Keratinocyte (primary cell): ENCODE measurements at regions not wholly inside any gene's neighbourhood (a gene's known extent, or its start where the extent isn't known, plus 50 kb on each side); places are given as distances from the start of the nearest gene placed in this dataset.
A peak's percentile ranks its signal among the peaks of the same experiment; 100 is the strongest.
"Not testable (repeated sequence)": the region's sequence is repeated elsewhere in the genome, so short reads cannot be mapped to it uniquely, and the experiment has no call there.

ENCODE experiments used
- DNase-seq: peaks from one replicate; pipeline ENCODE4 v3.0.0-alpha.2; 2011; ENCODE audit warnings: low read depth, missing footprints, low spot score
- FAIRE-seq: peaks from 2 replicates; lab custom pipeline; 2011; peaks lifted over from hg19 to GRCh38; lab: Jason Lieb, UNC
- H2AFZ ChIP-seq: 2 replicates; pipeline ENCODE4 v1.6.0; 2012; ENCODE audit warnings: low read length, control low read depth, inconsistent platforms; ENCODE audit not compliant: control insufficient read depth
- H3K27ac ChIP-seq: 2 replicates; pipeline ENCODE4 v1.5.1; 2011; ENCODE audit warnings: low read length; ENCODE audit not compliant: control insufficient read depth, insufficient read depth
- H3K27me3 ChIP-seq: 3 replicates; pipeline ENCODE4 v1.6.0; 2011; ENCODE audit warnings: low read length; ENCODE audit not compliant: control insufficient read depth, insufficient read depth; ENCODE audit errors: extremely low read depth
- H3K36me3 ChIP-seq, 2 experiments: 2 replicates in 1 of 2; 3 replicates in 1 of 2; pipeline ENCODE4 v1.5.1; 2011; ENCODE audit warnings: low read length in 2 of 2, mild to moderate bottlenecking in 1 of 2; ENCODE audit not compliant: control insufficient read depth in 2 of 2, insufficient read depth in 2 of 2; ENCODE audit errors: extremely low read depth in 1 of 2
- H3K4me1 ChIP-seq: 3 replicates; pipeline ENCODE4 v1.5.1; 2011; ENCODE audit warnings: low read length; ENCODE audit not compliant: control insufficient read depth, insufficient read depth; ENCODE audit errors: extremely low read depth
- H3K4me2 ChIP-seq: 3 replicates; pipeline ENCODE4 v1.6.0; 2011; ENCODE audit warnings: low read depth, low read length; ENCODE audit not compliant: control insufficient read depth, insufficient read depth; ENCODE audit errors: extremely low read depth
- H3K4me3 ChIP-seq, 3 experiments: fragments of 200-600 bp in 1 of 3; sonication (generic) in 1 of 3; 2 replicates in 2 of 3; 3 replicates in 1 of 3; pipeline ENCODE4 v1.5.1; 2011 to 2016; ENCODE audit warnings: low read length in 3 of 3, mild to moderate bottlenecking in 3 of 3, control low read depth in 2 of 3, inconsistent platforms in 1 of 3, low read depth in 1 of 3, mixed read lengths in 1 of 3, mixed run types in 1 of 3, moderate library complexity in 1 of 3; ENCODE audit not compliant: control insufficient read depth in 2 of 3, insufficient read depth in 2 of 3; ENCODE audit errors: extremely low read depth in 1 of 3
- H3K79me2 ChIP-seq: 2 replicates; pipeline ENCODE4 v1.6.0; 2012; ENCODE audit warnings: low read length; ENCODE audit not compliant: control insufficient read depth, insufficient read depth
- H3K9ac ChIP-seq: 3 replicates; pipeline ENCODE4 v1.6.0; 2011; ENCODE audit warnings: low read length; ENCODE audit not compliant: control insufficient read depth, insufficient read depth; ENCODE audit errors: extremely low read depth
- H3K9me1 ChIP-seq: 3 replicates; pipeline ENCODE4 v1.6.0; 2011; ENCODE audit warnings: low read length; ENCODE audit not compliant: control insufficient read depth, insufficient read depth; ENCODE audit errors: extremely low read depth
- H3K9me3 ChIP-seq: 2 replicates; pipeline ENCODE4 v1.5.1; 2012; ENCODE audit warnings: low read depth, low read length; ENCODE audit not compliant: control insufficient read depth
- H4K20me1 ChIP-seq: 3 replicates; pipeline ENCODE4 v1.6.0; 2011; ENCODE audit warnings: low read length; ENCODE audit not compliant: control insufficient read depth, insufficient read depth; ENCODE audit errors: extremely low read depth
- CTCF ChIP-seq, 3 experiments: IDR thresholded peaks in 1 of 3; conservative IDR thresholded peaks in 1 of 3; optimal IDR thresholded peaks in 1 of 3; 2 replicates in 2 of 3; 3 replicates in 1 of 3; pipeline versions ENCODE3 to v1.5.1; 2011; ENCODE audit warnings: low read length in 3 of 3, mild to moderate bottlenecking in 3 of 3, moderate library complexity in 2 of 3, control low read depth in 1 of 3, inconsistent platforms in 1 of 3; ENCODE audit not compliant: insufficient read depth in 2 of 3; ENCODE audit errors: extremely low read depth in 1 of 3
- EZH2 ChIP-seq: IDR thresholded peaks from one replicate; pipeline ENCODE4 v1.6.1; 2012; ENCODE audit warnings: inconsistent platforms, mild to moderate bottlenecking, low read length, moderate library complexity
- dilution Hi-C: fragments of 300-500 bp; cut with MboI; formaldehyde crosslinking; loops from one replicate; pipeline ENCODE4 v1.7.0; 2020; ENCODE audit warnings: low sequenced_read_pairs; ENCODE audit not compliant: extremely low pct_ligation_motif_present

DNA sequence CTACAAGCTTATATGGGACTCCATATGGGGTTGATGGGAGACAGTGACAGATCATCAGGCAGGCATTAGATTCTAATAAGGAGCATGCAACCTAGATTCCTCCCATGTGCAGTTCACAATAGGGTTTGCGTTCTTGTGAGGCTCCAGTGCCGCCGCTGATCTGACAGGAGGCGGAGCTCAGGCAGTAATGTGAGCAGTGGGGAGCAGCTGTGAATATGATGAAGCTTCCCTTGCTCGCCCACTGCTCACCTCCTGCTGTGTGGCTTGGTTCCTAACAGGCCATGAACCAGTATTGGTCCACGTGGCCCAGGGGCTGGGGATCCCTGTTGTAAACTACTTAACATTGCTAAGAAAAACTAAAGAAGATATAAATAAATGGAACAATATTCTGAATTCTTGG, 378.4 kb downstream of the KCNRG start:
- dilution Hi-C loops: no loop called here
- Histone ChIP-seq H3K36me3 (no peaks in the 10 kb centered on the region), H4K20me1 (no peaks in the 10 kb centered on the region), H3K9me3 (no peaks in the 10 kb centered on the region), H3K27me3 (no peaks in the 10 kb centered on the region), H3K4me2 (no peak overlapping the region), H3K9me1 (no peaks in the 10 kb centered on the region), H3K9ac (no peak overlapping the region), H3K4me1 (peaks cover 10% of the 10 kb centered on the region), H3K27ac (no peak overlapping the region), H2AFZ (no peak overlapping the region), H3K79me2 (no peaks in the 10 kb centered on the region), H3K4me3 (no peak overlapping the region)
- DNase-seq: no peak
- no peak for FAIRE-seq
- TF ChIP-seq CTCF (optimal IDR thresholded peaks at IDR 0.05 in 1 of 3, IDR thresholded peaks at IDR 0.05 in 1 of 3, conservative IDR thresholded peaks at IDR 0.05 in 1 of 3; ENCODE audit: extremely low read depth in 1 of 3, insufficient read depth in 2 of 3, low read length in 3 of 3) (no peak), EZH2 (no peak)

- H3K27me3 ChIP-seq: no peaks in the 10 kb centered on the region
- no peaks in the 10 kb centered on the region for H3K9me3 ChIP-seq
- H3K4me2 ChIP-seq: peak overlapping the region; percentile 29
- peak; percentile 92 for FAIRE-seq
- no peaks in the 10 kb centered on the region for H3K9me1 ChIP-seq
- peak overlapping the region; percentile 11 for H3K27ac ChIP-seq
- H3K79me2 ChIP-seq: no peaks in the 10 kb centered on the region
- no peaks in the 10 kb centered on the region for H4K20me1 ChIP-seq
- H3K9ac ChIP-seq: no peak overlapping the region
- dilution Hi-C loops: no loop called here
- TF ChIP-seq CTCF (optimal IDR thresholded peaks at IDR 0.05 in 1 of 3, IDR thresholded peaks at IDR 0.05 in 1 of 3, conservative IDR thresholded peaks at IDR 0.05 in 1 of 3; ENCODE audit: extremely low read depth in 1 of 3, insufficient read depth in 2 of 3, low read length in 3 of 3): no peak
- TF ChIP-seq EZH2: no peak
- H3K36me3 ChIP-seq: no peaks in the 10 kb centered on the region
- no peak overlapping the region for H2AFZ ChIP-seq
- H3K4me1 ChIP-seq: peaks cover 11% of the 10 kb centered on the region
- DNase-seq: peak; percentile 68
- no peak overlapping the region for H3K4me3 ChIP-seq
These were observed 380.8 kb downstream of the KCNRG start for GRCh38 chr13:50396001-50396400.

DNA sequence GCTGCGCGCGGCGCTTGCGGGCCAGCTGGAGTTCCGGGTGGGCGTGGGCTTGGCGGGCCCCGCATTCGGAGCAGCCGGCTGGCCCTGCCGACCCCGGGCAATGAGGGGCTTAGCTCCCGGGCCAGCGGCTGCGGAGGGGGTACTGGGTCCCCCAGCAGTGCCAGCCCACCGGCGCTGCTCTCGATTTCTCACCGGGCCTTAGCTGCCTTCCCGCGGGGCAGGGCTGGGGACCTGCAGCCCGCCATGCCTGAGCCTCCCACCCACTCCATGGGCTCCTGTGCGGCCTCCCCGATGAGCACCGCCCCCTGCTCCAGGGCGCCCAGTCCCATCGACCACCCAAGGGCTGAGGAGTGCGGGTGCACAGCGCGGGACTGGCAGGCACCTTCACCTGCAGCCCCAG, 381.4 kb downstream of the KCNRG start:
- dilution Hi-C loops, H3K4me3 ChIP-seq, DNase-seq, H3K9ac ChIP-seq, H3K79me2 ChIP-seq, H3K36me3 ChIP-seq, H3K4me2 ChIP-seq, FAIRE-seq, H3K27ac ChIP-seq, H3K27me3 ChIP-seq, H3K9me3 ChIP-seq, H4K20me1 ChIP-seq, H2AFZ ChIP-seq, H3K9me1 ChIP-seq: not testable (repeated sequence)
- H3K4me1 ChIP-seq: peaks cover 17% of the 10 kb centered on the region
